ENCODE measurements at regions not wholly inside any gene's neighbourhood (a gene's known extent, or its start where the extent isn't known, plus 50 kb on each side); places are given as distances from the start of the nearest gene placed in this dataset.
"Not testable (repeated sequence)": the region's sequence is repeated elsewhere in the genome, so short reads cannot be mapped to it uniquely, and the experiment has no call there.

GRCh38 chr1:187038784-187039183, 210.0 kb downstream of the PLA2G4A start:
- Mint-ChIP-seq H3K27ac (no peak overlapping the region), H3K9me3 (peaks cover 0 to 10% (median 0%) of the 10 kb centered on the region in 6 donors), H3K27me3 (ENCODE audit: low read depth in 3 of 3) (peaks cover 0 to 1% (median 0%) of the 10 kb centered on the region in 3 donors), H3K36me3 (no peaks in the 10 kb centered on the region), H3K4me3 (no peak overlapping the region), H3K4me1 (no peaks in the 10 kb centered on the region)
- DNase-seq: no peak

- no peak overlapping the region for H3K27ac Mint-ChIP-seq
- no peaks in the 10 kb centered on the region for H3K4me1 Mint-ChIP-seq
- no peak for DNase-seq
- peaks cover 0 to 9% (median 0%) of the 10 kb centered on the region in 6 donors for H3K9me3 Mint-ChIP-seq
- H3K27me3 Mint-ChIP-seq (ENCODE audit: low read depth in 3 of 3): peaks cover 0 to 2% (median 1%) of the 10 kb centered on the region in 3 donors
- no peaks in the 10 kb centered on the region for H3K36me3 Mint-ChIP-seq
- no peak overlapping the region for H3K4me3 Mint-ChIP-seq
Observed at GRCh38 chr1:187041104-187041503, 212.4 kb downstream of the PLA2G4A start.

DNA sequence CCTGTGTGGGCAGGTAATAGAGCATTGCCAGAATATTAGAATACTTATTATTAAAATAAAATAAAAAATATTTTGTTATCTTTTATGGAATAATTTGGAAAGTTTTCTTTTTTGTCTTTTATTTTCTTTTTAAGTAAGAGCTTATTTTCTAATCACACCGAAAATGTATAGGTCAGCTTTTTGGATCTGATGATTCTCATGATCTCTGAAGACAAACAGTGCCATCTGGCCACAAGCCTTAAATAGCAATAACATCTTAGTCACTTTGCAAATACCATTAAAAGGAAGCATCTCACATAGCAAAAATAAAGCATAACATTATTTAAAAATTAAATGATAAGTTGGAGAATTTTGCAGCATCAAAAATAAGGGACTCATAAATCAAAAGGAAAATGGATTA, 213.8 kb downstream of the PLA2G4A start:
- Mint-ChIP-seq H3K4me3 (no peak overlapping the region), H3K27me3 (ENCODE audit: low read depth in 3 of 3) (peaks cover 0 to 2% (median 1%) of the 10 kb centered on the region in 3 donors), H3K4me1 (no peaks in the 10 kb centered on the region), H3K27ac (no peak overlapping the region), H3K9me3 (peaks cover 0 to 9% (median 0%) of the 10 kb centered on the region in 6 donors), H3K36me3 (no peaks in the 10 kb centered on the region)
- no peak for DNase-seq

DNA sequence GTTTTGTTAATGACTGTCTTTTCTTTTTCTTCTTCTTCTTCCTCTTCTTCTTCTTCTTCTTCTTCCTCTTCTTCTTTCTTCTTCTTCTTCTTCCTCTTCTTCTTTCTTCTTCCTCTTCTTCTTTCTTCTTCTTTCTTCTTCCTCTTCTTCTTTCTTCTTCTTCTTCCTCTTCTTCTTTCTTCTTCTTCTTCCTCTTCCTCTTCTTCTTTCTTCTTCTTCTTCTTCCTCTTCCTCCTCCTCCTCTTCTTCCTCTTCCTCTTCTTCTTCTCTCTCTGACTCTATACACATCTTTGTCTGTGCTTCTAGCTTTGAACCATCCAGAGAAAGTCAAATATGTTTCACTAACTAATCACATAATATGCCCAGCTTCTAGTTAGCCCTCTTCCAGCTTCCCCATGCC, 214.7 kb downstream of the PLA2G4A start:
- H3K4me1 Mint-ChIP-seq; H3K27ac Mint-ChIP-seq; DNase-seq; H3K4me3 Mint-ChIP-seq; H3K9me3 Mint-ChIP-seq; H3K27me3 Mint-ChIP-seq (ENCODE audit: low read depth in 3 of 3); H3K36me3 Mint-ChIP-seq: not testable (repeated sequence)

DNA sequence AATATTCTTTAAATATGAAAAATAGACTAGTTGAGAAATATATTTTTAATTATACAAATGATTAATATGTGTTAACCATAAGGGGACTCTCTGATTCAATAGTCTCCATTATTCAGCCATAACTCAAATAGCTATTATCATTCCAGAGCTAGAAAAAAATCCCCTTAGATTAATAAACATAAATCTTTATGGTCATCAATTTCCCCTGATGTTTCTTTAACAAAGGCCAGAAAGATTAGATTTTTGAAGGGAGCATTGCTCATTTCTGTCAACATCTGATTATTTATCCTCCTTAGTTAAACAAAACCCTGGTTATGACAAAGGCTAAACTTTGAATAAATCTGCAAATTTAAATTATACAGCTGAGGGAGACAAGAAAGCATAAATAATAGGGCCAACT, 215.7 kb downstream of the PLA2G4A start:
- no peaks in the 10 kb centered on the region for H3K36me3 Mint-ChIP-seq
- peaks cover 0 to 3% (median 2%) of the 10 kb centered on the region in 3 donors for H3K27me3 Mint-ChIP-seq (ENCODE audit: low read depth in 3 of 3)
- no peaks in the 10 kb centered on the region for H3K4me1 Mint-ChIP-seq
- H3K27ac Mint-ChIP-seq: no peak overlapping the region
- DNase-seq: no peak
- no peak overlapping the region for H3K4me3 Mint-ChIP-seq
- H3K9me3 Mint-ChIP-seq: peaks cover 0 to 9% (median 0%) of the 10 kb centered on the region in 6 donors

- Mint-ChIP-seq H3K36me3 (no peaks in the 10 kb centered on the region), H3K27me3 (ENCODE audit: low read depth in 3 of 3) (peaks cover 0 to 3% (median 2%) of the 10 kb centered on the region in 3 donors), H3K4me1 (no peaks in the 10 kb centered on the region), H3K4me3 (no peak overlapping the region), H3K9me3 (peaks cover 0 to 9% (median 0%) of the 10 kb centered on the region in 6 donors), H3K27ac (no peak overlapping the region)
- no peak for DNase-seq
Observed at GRCh38 chr1:187045371-187045770, 216.6 kb downstream of the PLA2G4A start.

DNA sequence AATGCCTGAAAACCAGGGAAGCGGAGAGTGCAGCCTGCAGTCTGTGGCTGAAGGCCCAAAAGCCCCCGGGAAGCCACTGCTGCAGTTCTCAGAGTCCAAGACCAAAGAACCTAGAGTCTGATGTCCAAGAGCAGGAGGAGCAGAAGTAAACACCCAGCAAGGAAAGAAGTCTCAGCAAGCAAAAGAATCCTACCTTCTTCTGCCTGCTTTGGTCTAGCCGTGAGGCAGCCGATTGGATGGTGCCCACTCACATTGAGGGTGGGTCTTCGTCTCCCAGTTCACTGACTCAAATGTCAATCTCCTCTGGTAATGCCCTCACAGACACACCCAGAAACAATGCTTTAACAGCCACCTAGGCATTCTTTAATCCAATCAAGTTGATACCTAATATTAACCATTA, 217.5 kb downstream of the PLA2G4A start:
- Mint-ChIP-seq H3K4me3 (no peak overlapping the region), H3K4me1 (no peaks in the 10 kb centered on the region), H3K27ac (no peak overlapping the region), H3K9me3 (peaks cover 0 to 9% (median 0%) of the 10 kb centered on the region in 6 donors), H3K27me3 (ENCODE audit: low read depth in 3 of 3) (peaks cover 0 to 3% (median 2%) of the 10 kb centered on the region in 3 donors), H3K36me3 (no peaks in the 10 kb centered on the region)
- no peak for DNase-seq

DNA sequence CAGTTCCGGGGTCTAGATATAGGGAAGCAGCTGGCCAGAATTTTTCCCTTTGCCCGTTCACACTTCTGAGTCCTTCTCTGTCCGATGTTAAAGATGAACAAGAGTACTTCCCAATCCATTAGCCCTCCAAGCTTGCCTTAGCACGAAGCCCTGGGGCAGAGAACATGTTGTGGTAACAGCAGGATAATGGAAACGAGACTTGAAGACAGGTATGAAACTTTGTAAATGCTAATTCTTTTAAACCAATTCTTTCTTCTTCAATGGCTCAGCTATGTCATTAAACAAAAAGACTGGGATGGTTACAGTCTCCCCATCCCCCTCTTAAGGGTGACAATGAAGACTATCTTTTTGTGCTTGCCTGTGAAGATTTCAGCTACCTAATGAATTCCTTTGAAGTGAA, 218.5 kb downstream of the PLA2G4A start:
- peaks cover 2 to 3% (median 2%) of the 10 kb centered on the region in 3 donors for H3K27me3 Mint-ChIP-seq (ENCODE audit: low read depth in 3 of 3)
- H3K36me3 Mint-ChIP-seq: no peaks in the 10 kb centered on the region
- no peaks in the 10 kb centered on the region for H3K4me1 Mint-ChIP-seq
- H3K4me3 Mint-ChIP-seq: no peak overlapping the region
- H3K9me3 Mint-ChIP-seq: peaks cover 0 to 6% (median 0%) of the 10 kb centered on the region in 6 donors
- no peak overlapping the region for H3K27ac Mint-ChIP-seq
- no peak for DNase-seq

- DNase-seq: peak in 1 of 3 donors; percentile 4
- Mint-ChIP-seq H3K9me3 (no peaks in the 10 kb centered on the region), H3K4me1 (no peaks in the 10 kb centered on the region), H3K4me3 (no peak overlapping the region), H3K27me3 (ENCODE audit: low read depth in 3 of 3) (peaks cover 3 to 5% (median 4%) of the 10 kb centered on the region in 3 donors), H3K27ac (no peak overlapping the region), H3K36me3 (no peaks in the 10 kb centered on the region)
Observed at GRCh38 chr1:187051618-187052232, 223.0 kb downstream of the PLA2G4A start.

GRCh38 chr1:187053876-187054275, 225.1 kb downstream of the PLA2G4A start:
- no peaks in the 10 kb centered on the region for H3K4me1 Mint-ChIP-seq
- H3K4me3 Mint-ChIP-seq: no peak overlapping the region
- H3K36me3 Mint-ChIP-seq: no peaks in the 10 kb centered on the region
- peaks cover 2 to 5% (median 4%) of the 10 kb centered on the region in 3 donors for H3K27me3 Mint-ChIP-seq (ENCODE audit: low read depth in 3 of 3)
- no peak for DNase-seq
- H3K9me3 Mint-ChIP-seq: no peaks in the 10 kb centered on the region
- no peak overlapping the region for H3K27ac Mint-ChIP-seq

DNA sequence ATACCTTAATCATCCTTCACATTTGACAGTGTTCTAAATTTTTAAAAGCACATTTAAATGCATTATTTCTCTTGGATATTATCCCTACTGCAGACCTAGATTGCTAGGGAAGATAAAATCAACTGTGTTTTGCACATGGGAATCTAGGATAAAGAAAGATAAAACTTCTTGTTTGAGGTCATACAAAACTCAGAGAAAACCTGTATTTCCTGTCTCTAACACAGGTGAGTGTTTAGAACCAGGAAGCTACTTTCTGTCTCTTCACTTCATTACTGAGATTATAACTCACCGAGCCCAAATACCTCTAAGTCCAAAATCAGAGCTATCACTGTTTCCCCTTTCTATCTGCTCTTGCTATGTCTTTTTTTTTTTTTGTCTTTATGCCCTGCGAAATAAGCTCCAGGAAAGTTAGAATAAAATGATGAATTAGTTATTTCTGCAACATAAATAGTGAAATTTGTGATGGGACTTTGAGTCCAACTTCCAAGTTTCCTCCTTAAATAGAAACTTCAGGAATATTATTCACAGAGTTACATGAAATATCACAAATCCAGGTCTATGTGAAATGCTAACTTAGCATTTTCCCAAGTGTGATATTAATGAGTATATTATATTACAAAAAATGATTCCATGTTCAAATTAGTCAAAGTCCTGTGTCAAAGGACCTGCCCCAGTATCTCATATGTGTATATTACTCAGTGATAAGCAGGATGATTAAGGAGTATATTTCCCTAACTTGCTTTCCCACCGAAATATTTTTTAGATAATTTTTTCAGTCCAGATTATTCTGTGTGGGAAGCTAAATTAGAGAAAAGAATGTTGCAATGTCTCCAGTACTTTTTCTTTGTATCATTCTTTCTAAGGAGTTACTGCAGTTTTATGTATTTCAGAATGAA, 226.4 kb downstream of the PLA2G4A start:
- DNase-seq: no peak
- no peaks in the 10 kb centered on the region for H3K4me1 Mint-ChIP-seq
- no peak overlapping the region for H3K4me3 Mint-ChIP-seq
- peaks cover 2 to 5% (median 4%) of the 10 kb centered on the region in 3 donors for H3K27me3 Mint-ChIP-seq (ENCODE audit: low read depth in 3 of 3)
- H3K27ac Mint-ChIP-seq: no peak overlapping the region
- peaks cover 0 to 2% (median 0%) of the 10 kb centered on the region in 6 donors for H3K9me3 Mint-ChIP-seq
- no peaks in the 10 kb centered on the region for H3K36me3 Mint-ChIP-seq

DNA sequence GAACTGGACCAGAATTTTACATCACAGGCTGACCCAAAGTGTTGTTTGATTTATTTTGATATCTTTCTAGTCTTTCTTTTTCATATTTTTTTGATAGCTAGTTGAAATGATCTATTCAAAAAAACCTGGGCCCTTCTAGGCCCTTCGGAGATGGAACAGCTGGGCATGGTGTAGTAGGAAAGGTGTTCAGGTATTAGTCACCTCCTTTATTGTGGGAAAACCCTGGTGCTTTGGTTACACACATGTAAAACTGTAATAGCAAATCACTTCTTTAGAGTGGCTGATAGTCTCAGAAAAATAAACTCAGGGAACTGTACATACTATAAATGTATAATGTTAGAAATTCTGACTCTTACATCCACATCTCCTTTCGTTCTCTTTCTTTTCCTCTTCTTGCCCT, 234.5 kb downstream of the PLA2G4A start:
- Mint-ChIP-seq H3K4me3 (no peak overlapping the region), H3K36me3 (no peaks in the 10 kb centered on the region), H3K4me1 (no peaks in the 10 kb centered on the region), H3K27me3 (ENCODE audit: low read depth in 3 of 3) (peaks cover 0 to 4% (median 0%) of the 10 kb centered on the region in 3 donors), H3K9me3 (peaks cover 0 to 11% (median 4%) of the 10 kb centered on the region in 6 donors), H3K27ac (no peak overlapping the region)
- DNase-seq: no peak

GRCh38 chr1:187067160-187067559, 238.4 kb downstream of the PLA2G4A start:
- H3K4me3 Mint-ChIP-seq: no peak overlapping the region
- H3K27me3 Mint-ChIP-seq (ENCODE audit: low read depth in 3 of 3): peaks cover 0 to 4% (median 0%) of the 10 kb centered on the region in 3 donors
- H3K4me1 Mint-ChIP-seq: no peaks in the 10 kb centered on the region
- DNase-seq: no peak
- H3K27ac Mint-ChIP-seq: no peak overlapping the region
- no peaks in the 10 kb centered on the region for H3K36me3 Mint-ChIP-seq
- H3K9me3 Mint-ChIP-seq: peaks cover 0 to 9% (median 3%) of the 10 kb centered on the region in 6 donors

DNA sequence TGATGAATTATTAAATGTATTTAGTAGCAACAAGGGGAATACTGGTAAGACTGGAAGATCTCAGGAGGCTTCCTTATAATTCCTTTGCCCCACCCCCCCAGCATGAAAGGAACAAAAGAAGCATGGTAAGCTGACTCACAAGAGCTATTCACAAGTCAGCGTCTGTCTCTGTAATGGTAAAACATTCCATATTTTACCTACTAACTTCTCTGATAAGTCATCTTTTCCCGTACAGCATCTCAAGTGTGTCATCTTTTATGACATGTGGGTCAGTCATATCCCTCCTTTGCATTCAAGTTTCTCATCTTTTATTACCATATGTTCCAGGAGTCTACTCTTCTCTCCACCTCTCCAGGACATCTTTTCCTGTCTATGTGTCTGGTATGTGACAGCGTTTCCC, 241.3 kb downstream of the PLA2G4A start:
- no peak overlapping the region for H3K27ac Mint-ChIP-seq
- DNase-seq: no peak
- no peaks in the 10 kb centered on the region for H3K27me3 Mint-ChIP-seq (ENCODE audit: low read depth in 3 of 3)
- no peak overlapping the region for H3K4me3 Mint-ChIP-seq
- H3K36me3 Mint-ChIP-seq: peaks cover 0 to 7% (median 0%) of the 10 kb centered on the region in 3 donors
- peaks cover 0 to 13% (median 5%) of the 10 kb centered on the region in 6 donors for H3K9me3 Mint-ChIP-seq
- H3K4me1 Mint-ChIP-seq: peaks cover 6 to 17% of the 10 kb centered on the region in 2 donors
